C4-2B (cell line): ENCODE measurements at regions not wholly inside any gene's neighbourhood (a gene's known extent, or its start where the extent isn't known, plus 50 kb on each side); places are given as distances from the start of the nearest gene placed in this dataset.

Source experiments
- CTCF ChIP-seq: fragments of 450-650 bp; conservative IDR thresholded peaks from 2 replicates; pipeline ENCODE4 v1.5.1; 2017; ENCODE audit warnings: mild to moderate bottlenecking
- ZFX ChIP-seq: fragments of 450-650 bp; IDR thresholded peaks from 2 replicates; pipeline ENCODE4 v1.6.1; 2017

DNA sequence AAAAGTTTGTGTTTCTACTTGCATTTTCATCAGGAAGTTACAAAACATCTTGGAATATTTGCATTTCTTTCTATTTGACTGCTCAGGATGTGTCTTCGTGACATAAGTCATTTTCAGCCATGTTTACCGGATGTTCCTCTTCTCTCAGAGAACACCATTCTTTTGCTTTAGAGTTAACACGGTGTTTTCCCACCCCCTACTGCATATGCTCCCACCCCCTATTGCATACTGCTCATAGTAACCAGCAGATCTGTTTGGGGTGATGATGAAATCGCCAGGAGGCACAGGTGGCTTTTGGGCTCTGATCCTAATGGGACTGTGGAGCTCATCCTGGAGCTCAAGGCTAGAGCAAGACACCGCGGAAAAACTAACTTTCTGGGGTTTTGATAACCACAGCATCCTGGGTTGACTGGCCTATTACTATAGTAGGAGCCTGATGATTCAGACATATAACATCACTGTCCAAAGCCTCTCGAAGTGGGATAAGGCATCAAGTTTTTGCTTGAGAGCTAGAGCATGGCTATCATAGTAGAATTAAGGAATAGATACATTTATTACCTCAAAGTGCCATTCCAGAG lies 65.1 kb upstream of the BET1 start:
- TF ChIP-seq CTCF (no peak), ZFX (no peak)
